Adrenal gland (tissue), 5 donors: ENCODE measurements at regions not wholly inside any gene's neighbourhood (a gene's known extent, or its start where the extent isn't known, plus 50 kb on each side); places are given as distances from the start of the nearest gene placed in this dataset.

Experiments
- POLR2A ChIP-seq, 2 donors: fragments of 450-650 bp; IDR thresholded peaks; one replicate each; pipeline ENCODE4 v1.6.1; 2017; ENCODE audit warnings: antibody characterized with exemption in 2 of 2, mild to moderate bottlenecking in 2 of 2, moderate library complexity in 1 of 2
- TF ChIP-seq, protein P1 (sequence below), 6 experiments: fragments of 450-650 bp in 4 of 6; fragments of 200-600 bp in 2 of 6; sonication (generic) in 1 of 6; IDR thresholded peaks; 1 replicate in 5 of 6; 2 replicates in 1 of 6; pipeline versions ENCODE4 v1.5.1 to v1.8.0; 2016 to 2021; ENCODE audit warnings: antibody characterized with exemption in 6 of 6, mild to moderate bottlenecking in 2 of 6, moderate library complexity in 1 of 6
- donor health status: DM: no; HTN: no; CAD: no.

- TF ChIP-seq, protein P1, sequence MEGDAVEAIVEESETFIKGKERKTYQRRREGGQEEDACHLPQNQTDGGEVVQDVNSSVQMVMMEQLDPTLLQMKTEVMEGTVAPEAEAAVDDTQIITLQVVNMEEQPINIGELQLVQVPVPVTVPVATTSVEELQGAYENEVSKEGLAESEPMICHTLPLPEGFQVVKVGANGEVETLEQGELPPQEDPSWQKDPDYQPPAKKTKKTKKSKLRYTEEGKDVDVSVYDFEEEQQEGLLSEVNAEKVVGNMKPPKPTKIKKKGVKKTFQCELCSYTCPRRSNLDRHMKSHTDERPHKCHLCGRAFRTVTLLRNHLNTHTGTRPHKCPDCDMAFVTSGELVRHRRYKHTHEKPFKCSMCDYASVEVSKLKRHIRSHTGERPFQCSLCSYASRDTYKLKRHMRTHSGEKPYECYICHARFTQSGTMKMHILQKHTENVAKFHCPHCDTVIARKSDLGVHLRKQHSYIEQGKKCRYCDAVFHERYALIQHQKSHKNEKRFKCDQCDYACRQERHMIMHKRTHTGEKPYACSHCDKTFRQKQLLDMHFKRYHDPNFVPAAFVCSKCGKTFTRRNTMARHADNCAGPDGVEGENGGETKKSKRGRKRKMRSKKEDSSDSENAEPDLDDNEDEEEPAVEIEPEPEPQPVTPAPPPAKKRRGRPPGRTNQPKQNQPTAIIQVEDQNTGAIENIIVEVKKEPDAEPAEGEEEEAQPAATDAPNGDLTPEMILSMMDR (IDR thresholded peaks at IDR 0.05), result no peak
- no peak for TF ChIP-seq POLR2A (IDR thresholded peaks at IDR 0.05)
Observed at GRCh38 chr5:67548520-67549295, 352.1 kb upstream of the CD180 start.
